ENCODE measurements at regions not wholly inside any gene's neighbourhood (a gene's known extent, or its start where the extent isn't known, plus 50 kb on each side); places are given as distances from the start of the nearest gene placed in this dataset.
"Not testable (repeated sequence)": the region's sequence is repeated elsewhere in the genome, so short reads cannot be mapped to it uniquely, and the experiment has no call there.

DNA sequence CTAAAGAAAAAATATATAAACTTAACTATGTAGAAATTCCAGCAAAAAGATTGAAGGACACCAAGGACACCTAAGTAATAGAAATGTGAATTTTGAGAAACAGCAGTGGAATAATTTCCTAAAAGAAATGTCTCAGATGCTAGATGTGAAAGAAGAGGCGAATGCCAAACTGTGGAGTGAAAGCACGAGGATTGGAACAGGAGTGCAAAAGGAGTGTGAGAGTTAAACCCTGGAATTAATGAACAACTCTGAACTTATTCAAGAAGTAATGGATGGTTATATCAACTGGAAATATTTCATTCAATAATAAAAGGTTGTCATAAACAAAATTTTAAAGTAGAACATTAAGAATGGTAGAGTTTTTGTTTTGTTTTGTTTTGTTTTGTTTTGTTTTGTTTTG lies 78.5 kb upstream of the SGIP1 start:
- no peak overlapping the region for H3K4me3 ChIP-seq (replicated peaks; ENCODE audit: low read depth, low read length)
- no peak for DNase-seq (ENCODE audit: low read depth)
- TF ChIP-seq, protein P1, sequence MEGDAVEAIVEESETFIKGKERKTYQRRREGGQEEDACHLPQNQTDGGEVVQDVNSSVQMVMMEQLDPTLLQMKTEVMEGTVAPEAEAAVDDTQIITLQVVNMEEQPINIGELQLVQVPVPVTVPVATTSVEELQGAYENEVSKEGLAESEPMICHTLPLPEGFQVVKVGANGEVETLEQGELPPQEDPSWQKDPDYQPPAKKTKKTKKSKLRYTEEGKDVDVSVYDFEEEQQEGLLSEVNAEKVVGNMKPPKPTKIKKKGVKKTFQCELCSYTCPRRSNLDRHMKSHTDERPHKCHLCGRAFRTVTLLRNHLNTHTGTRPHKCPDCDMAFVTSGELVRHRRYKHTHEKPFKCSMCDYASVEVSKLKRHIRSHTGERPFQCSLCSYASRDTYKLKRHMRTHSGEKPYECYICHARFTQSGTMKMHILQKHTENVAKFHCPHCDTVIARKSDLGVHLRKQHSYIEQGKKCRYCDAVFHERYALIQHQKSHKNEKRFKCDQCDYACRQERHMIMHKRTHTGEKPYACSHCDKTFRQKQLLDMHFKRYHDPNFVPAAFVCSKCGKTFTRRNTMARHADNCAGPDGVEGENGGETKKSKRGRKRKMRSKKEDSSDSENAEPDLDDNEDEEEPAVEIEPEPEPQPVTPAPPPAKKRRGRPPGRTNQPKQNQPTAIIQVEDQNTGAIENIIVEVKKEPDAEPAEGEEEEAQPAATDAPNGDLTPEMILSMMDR (IDR thresholded peaks at IDR 0.05; ENCODE audit: low read length, missing control alignments), result no peak

DNA sequence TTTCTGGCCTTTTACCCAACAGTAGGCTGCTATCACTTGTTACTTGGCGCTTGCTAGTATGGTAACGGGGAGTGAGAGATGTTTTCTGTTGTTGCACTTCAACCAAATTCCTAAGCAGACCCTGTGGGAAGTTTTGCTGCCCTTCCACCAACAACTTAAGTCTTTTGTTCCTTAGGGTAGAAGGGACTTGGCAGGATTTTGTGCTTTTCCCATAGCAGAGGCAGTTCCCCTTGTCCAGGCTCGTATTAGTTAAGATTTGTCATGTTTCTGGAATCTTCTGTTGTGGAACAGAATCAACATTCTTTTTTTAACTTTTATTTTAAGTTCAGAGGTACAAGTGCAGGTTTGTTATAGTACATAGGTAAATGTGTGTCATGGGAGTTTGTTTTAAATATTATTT lies 73.2 kb upstream of the SGIP1 start:
- TF ChIP-seq, protein P1 (IDR thresholded peaks at IDR 0.05; ENCODE audit: low read length, missing control alignments), result no peak
- no peak for DNase-seq (ENCODE audit: low read depth)
- H3K4me3 ChIP-seq (replicated peaks; ENCODE audit: low read depth, low read length), result no peak overlapping the region

GRCh38 chr1:66462313-66462712 lies 71.6 kb upstream of the SGIP1 start:
- TF ChIP-seq, protein P1 (IDR thresholded peaks at IDR 0.05; ENCODE audit: low read length, missing control alignments), result no peak
- no peak for DNase-seq (ENCODE audit: low read depth)
- no peak overlapping the region for H3K4me3 ChIP-seq (replicated peaks; ENCODE audit: low read depth, low read length)

DNA sequence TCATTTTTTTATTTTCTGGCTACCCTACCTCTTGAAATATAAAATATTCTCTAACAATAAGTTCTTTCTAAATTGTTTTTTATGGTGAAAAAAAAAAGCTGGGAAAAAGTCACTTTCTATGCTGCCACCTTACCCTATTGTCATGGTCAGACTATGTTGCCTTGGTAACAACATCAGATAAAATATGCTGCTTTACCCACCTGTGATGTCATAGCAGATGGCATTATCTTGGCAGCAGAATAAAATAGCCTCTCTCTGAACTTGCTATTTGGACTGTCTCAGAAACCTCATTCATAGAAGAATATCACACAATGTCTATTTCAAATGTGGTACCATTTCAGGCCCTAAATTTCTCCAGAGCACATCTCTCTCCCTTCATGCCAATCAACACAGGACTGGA lies 69.6 kb upstream of the SGIP1 start:
- DNase-seq (ENCODE audit: low read depth), result no peak
- TF ChIP-seq, protein P1 (IDR thresholded peaks at IDR 0.05; ENCODE audit: low read length, missing control alignments), result no peak
- H3K4me3 ChIP-seq (replicated peaks; ENCODE audit: low read depth, low read length), result no peak overlapping the region

DNA sequence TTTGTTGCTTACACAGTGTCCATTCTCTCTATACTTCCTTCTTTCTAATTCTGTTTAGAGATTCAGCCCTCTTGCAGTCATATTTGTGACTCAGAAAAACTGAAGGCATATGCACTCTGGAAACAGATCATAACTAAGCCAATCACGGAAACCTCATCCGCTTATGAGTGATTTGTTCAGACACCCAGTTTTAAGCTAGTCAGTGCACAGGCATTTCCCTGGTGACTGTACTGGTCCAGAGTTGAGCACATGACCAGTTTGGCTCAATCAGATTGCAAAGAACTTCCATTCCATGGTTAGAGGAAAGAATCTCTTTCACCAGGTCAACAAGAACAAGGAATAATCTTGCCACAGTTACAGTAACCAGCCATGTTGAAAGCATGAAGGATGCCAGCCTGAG lies 69.2 kb upstream of the SGIP1 start:
- no peak overlapping the region for H3K4me3 ChIP-seq (replicated peaks; ENCODE audit: low read depth, low read length)
- DNase-seq (ENCODE audit: low read depth), result peak; percentile 91
- TF ChIP-seq, protein P1 (IDR thresholded peaks at IDR 0.05; ENCODE audit: low read length, missing control alignments), result no peak

DNA sequence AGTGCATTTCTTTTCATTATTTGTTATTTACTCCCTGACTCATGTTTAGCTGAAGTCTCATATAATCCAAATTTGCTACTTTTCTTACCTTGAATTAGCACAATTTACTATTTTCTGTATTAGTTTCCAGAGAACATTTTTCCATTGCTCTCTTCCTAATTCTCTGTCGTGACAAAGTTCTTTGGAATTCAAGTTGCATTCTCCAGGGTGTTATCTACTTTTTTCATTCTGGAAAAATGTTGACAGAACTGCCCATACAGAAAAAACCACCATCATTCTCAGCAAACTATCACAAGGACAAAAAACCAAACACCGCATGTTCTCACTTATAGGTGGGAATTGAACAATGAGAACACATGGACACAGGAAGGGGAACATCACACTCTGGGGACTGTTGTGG lies 67.3 kb upstream of the SGIP1 start:
- peak; percentile 76 for DNase-seq (ENCODE audit: low read depth)
- not testable (repeated sequence) for H3K4me3 ChIP-seq (replicated peaks; ENCODE audit: low read depth, low read length)

- no peak overlapping the region for H3K4me3 ChIP-seq (replicated peaks; ENCODE audit: low read depth, low read length)
- no peak for DNase-seq (ENCODE audit: low read depth)
- TF ChIP-seq, protein P1 (IDR thresholded peaks at IDR 0.05; ENCODE audit: low read length, missing control alignments), result no peak
Measured at GRCh38 chr1:66468722-66469121, 65.2 kb upstream of the SGIP1 start.

- TF ChIP-seq, protein P1 (IDR thresholded peaks at IDR 0.05; ENCODE audit: low read length, missing control alignments), result no peak
- no peak overlapping the region for H3K4me3 ChIP-seq (replicated peaks; ENCODE audit: low read depth, low read length)
- no peak for DNase-seq (ENCODE audit: low read depth)
Measured at GRCh38 chr1:66475940-66476339, 58.0 kb upstream of the SGIP1 start.
